A673 (cell line): ENCODE measurements at regions not wholly inside any gene's neighbourhood (a gene's known extent, or its start where the extent isn't known, plus 50 kb on each side); places are given as distances from the start of the nearest gene placed in this dataset.

Experiments
- EZH2 ChIP-seq: fragments of 200-600 bp; sonication (generic); IDR thresholded peaks from 2 replicates; pipeline ENCODE4 v1.6.1; 2017; ENCODE audit warnings: borderline replicate concordance, low read depth, mild to moderate bottlenecking, mixed read lengths, antibody characterized with exemption, low read length; ENCODE audit not compliant: poor library complexity, severe bottlenecking
- TF ChIP-seq, protein P1 (sequence below): fragments of 300-800, 200-600 bp; sonication (generic); conservative IDR thresholded peaks from 2 replicates; pipeline ENCODE4 v1.5.1; 2017; ENCODE audit warnings: low read depth, mild to moderate bottlenecking, antibody characterized with exemption, low read length, moderate library complexity, mixed read lengths

DNA sequence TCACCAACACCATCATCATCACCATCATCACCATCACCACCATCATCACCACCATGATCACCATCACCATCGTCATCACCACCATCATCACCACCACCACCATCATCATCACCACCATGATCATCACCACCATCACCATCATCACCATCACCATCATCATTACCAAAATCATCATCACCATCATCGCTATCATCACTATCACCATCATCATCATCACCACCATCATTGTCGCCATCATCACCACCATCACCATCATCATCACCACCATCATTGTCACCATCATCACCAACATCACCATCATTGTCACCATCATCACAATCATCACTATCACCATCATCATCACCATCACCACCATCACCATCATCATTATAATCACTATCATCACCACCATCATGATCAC is 893.5 kb downstream of the TBC1D22A start:
- TF ChIP-seq, protein P1, sequence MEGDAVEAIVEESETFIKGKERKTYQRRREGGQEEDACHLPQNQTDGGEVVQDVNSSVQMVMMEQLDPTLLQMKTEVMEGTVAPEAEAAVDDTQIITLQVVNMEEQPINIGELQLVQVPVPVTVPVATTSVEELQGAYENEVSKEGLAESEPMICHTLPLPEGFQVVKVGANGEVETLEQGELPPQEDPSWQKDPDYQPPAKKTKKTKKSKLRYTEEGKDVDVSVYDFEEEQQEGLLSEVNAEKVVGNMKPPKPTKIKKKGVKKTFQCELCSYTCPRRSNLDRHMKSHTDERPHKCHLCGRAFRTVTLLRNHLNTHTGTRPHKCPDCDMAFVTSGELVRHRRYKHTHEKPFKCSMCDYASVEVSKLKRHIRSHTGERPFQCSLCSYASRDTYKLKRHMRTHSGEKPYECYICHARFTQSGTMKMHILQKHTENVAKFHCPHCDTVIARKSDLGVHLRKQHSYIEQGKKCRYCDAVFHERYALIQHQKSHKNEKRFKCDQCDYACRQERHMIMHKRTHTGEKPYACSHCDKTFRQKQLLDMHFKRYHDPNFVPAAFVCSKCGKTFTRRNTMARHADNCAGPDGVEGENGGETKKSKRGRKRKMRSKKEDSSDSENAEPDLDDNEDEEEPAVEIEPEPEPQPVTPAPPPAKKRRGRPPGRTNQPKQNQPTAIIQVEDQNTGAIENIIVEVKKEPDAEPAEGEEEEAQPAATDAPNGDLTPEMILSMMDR, result no peak
- TF ChIP-seq EZH2, result no peak
